ENCODE measurements at regions not wholly inside any gene's neighbourhood (a gene's known extent, or its start where the extent isn't known, plus 50 kb on each side); places are given as distances from the start of the nearest gene placed in this dataset.
A peak's percentile ranks its signal among the peaks of the same experiment; 100 is the strongest.

- Histone ChIP-seq H4K91ac (ENCODE audit: insufficient read depth, low read depth, low read length) (peak overlapping the region; percentile 15; the same call in 1 of the 2 replicates), H2AFZ (replicated peaks; ENCODE audit: low read length, poor library complexity) (no peak overlapping the region), H3K9ac (ENCODE audit: low read depth, low read length) (no peak overlapping the region), H3K9me1 (ENCODE audit: insufficient read depth, low read length) (no peaks in the 10 kb centered on the region), H2BK15ac (ENCODE audit: low read depth, low read length) (peak overlapping the region; percentile 8; the same call in 1 of the 3 replicates), H3K56ac (ENCODE audit: extremely low read depth, insufficient read depth, low read length) (peak overlapping the region; percentile 13; the same call in 1 of the 2 replicates), H3K4me2 (ENCODE audit: low read depth, low read length) (no peak overlapping the region), H3K18ac (ENCODE audit: low read depth, low read length) (peak overlapping the region; percentile 74; the same call in 1 of the 2 replicates), H2BK20ac (ENCODE audit: low read depth, low read length) (peak overlapping the region; percentile 93), H4K5ac (ENCODE audit: low read depth, low read length) (peak overlapping the region; percentile 52; the same call in 1 of the 2 replicates), H2AK5ac (ENCODE audit: low read depth, low read length) (no peak overlapping the region; the same call in 1 of the 2 replicates), H3K9me3 (ENCODE audit: control insufficient read depth, insufficient read depth, low read length) (no peaks in the 10 kb centered on the region), H3K27me3 (ENCODE audit: control insufficient read depth, insufficient read depth, low read length) (no peaks in the 10 kb centered on the region), H3K14ac (replicated peaks; ENCODE audit: low read depth, low read length) (peak overlapping the region; percentile 64), H2AK9ac (replicated peaks; ENCODE audit: low read depth, low read length, poor library complexity) (no peak overlapping the region), H3K23ac (ENCODE audit: low read depth, low read length) (peak overlapping the region; percentile 16; the same call in 1 of the 2 replicates), H3K27ac (ENCODE audit: insufficient read depth, low read length) (no peak overlapping the region), H2BK5ac (ENCODE audit: low read depth, low read length, poor library complexity, severe bottlenecking) (peak overlapping the region; percentile 47), H2BK120ac (ENCODE audit: low read depth, low read length) (peak overlapping the region; percentile 81), H3K4me1 (ENCODE audit: control insufficient read depth, insufficient read depth, low read length) (peaks cover 9% of the 10 kb centered on the region; the same call in 1 of the 2 replicates), H3K79me1 (ENCODE audit: low read depth in 1 of 2, low read length in 2 of 2) (no peaks in the 10 kb centered on the region), H3K36me3 (ENCODE audit: control insufficient read depth, insufficient read depth, low read length) (no peaks in the 10 kb centered on the region), H3K4me3 (ENCODE audit: insufficient read depth, low read depth, low read length) (no peak overlapping the region), H3K4ac (ENCODE audit: low read depth, low read length) (peak overlapping the region; percentile 74; the same call in 1 of the 2 replicates), H4K8ac (ENCODE audit: low read depth in 2 of 2, low read length in 2 of 2) (peak overlapping the region; percentile 17 to 86; a peak in 2 of 4 replicates), H4K20me1 (ENCODE audit: insufficient read depth, low read length) (no peaks in the 10 kb centered on the region)
- dilution Hi-C loops (cut with HindIII; ENCODE audit: low sequenced_read_pairs, unreplicated experiment), result no loop called here
- no CpG with 5 or more reads among the region's 1 CpG for whole genome bisulfite sequencing, 2 experiments (ENCODE audit: extremely low coverage in 2 of 2, insufficient read length in 1 of 2)
- CTCF ChIA-PET, result interaction anchor here (0.6 kb wide), 1 partner anchor 1054 kb away, joined by 3 read pairs; no protein-coding TSS in a partner anchor
- TF ChIP-seq FOS (IDR thresholded peaks at IDR 0.05; ENCODE audit: low read depth, low read length) (0 out of 2 replicates have a peak, but pooled peaks have one; percentile 12), CEBPB (IDR thresholded peaks at IDR 0.05; ENCODE audit: low read depth, low read length) (peak; percentile 96), RCOR1 (IDR thresholded peaks at IDR 0.05; ENCODE audit: insufficient replicate concordance, low read length) (no peak)
- DNase-seq (peak; percentile 89), ATAC-seq (ENCODE audit: low read depth) (peak; percentile 80)
- in situ Hi-C loops (cut with MboI; ENCODE audit: low sequenced_read_pairs), result no loop called here
- intact Hi-C loops (cut with micrococcal nuclease), result no loop called here
- POLR2A ChIA-PET (ENCODE audit: unreplicated experiment), result no interaction called here
- no TSS peak for BruUV-seq (replicated peaks)
Measured at GRCh38 chr4:138734746-138735145, 280.8 kb upstream of the NOCT start.
